HG03108 (cell line): ENCODE measurements at regions not wholly inside any gene's neighbourhood (a gene's known extent, or its start where the extent isn't known, plus 50 kb on each side); places are given as distances from the start of the nearest gene placed in this dataset.

Experiments used
- ATAC-seq: cut with Tn5 transposase; IDR thresholded peaks from one replicate; pipeline ENCODE4 v1.9.1; 2021; ENCODE audit warnings: moderate library complexity; ENCODE audit not compliant: unreplicated experiment

DNA sequence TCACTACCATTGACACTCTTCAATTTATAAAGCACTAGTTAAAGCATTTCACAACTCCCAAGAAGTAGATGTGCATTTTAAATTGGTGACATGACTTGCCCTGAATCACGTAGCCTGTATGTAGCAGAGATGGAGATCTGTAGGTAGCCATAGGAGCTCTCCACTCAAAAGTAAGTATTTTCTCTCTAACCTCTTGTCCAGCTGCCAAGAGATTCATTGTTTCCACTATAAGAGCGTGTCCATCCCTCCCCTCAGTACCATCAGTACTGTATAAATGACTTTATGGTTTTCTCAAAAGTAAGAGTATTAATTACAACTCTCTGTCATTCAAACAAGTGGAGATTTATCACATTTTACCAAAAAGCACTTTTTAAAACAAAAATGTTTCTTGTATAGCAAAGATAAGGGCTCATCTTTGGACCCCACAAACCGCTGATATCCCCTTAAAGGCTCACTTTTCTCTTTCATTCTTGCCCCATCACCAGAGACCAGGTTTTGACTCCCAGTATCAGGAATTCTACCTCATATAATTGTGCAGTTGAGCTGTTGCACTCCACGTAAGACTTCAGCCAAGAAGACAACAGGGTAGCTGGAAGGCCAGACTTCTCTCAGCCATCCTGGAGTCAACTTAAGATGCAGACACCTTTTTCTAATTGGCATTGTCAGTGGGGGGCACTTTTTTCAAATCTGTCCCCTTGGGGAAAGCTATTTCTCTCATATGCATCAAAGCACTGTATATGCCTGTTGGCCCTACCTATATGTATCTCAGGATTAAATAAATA is 78.0 kb upstream of the GALNT5 start:
- no peak for ATAC-seq

GRCh38 chr2:157180359-157180758 is 77.1 kb upstream of the GALNT5 start:
- no peak for ATAC-seq

DNA sequence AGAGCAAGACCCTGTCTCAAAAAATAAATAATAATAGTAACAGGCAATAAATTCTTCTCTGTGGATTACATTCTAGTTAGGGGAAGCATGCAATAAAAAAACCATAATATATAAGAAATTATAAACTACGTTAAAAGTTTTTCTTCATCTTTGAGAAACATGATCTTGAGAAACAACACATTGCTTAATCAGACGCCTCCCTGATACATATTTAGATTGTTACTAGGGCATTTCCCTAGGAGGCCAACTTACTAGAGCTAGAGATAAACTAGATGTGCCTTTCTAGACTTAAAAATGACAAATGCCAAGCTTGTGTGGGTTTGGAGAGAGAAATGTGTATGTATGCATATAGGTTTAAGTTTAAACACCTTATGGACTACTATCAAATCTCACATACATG is 76.3 kb upstream of the GALNT5 start:
- no peak for ATAC-seq

- no peak for ATAC-seq
Measured at GRCh38 chr2:157182204-157182709, 75.2 kb upstream of the GALNT5 start.

DNA sequence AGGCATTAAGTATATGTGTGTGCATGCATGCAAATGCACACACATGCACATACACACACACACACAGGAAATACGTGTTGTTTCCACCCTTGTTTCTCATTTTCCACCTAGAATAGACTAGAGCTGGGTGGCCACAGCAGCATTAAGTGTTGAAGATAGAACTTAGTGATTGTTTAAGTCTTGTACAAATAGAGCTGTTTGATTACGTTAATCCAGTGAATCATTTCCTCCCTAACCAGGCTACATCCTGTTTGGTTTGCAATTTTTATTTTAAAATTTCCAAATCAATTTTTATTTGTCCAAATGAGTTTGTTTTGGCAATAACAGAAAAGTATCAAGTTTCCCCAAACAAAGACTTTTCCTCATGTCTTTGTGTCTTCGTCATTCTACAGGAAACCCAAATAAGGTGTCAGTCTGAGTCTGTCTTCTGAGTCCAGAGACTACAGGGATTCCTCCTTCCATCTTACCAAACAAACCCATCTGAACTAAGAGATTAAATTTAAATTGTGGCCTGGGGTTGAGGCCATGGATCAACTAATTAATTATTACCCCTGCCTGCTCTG is 74.6 kb upstream of the GALNT5 start:
- ATAC-seq, result no peak

- no peak for ATAC-seq
Measured at GRCh38 chr2:157184161-157184895, 73.2 kb upstream of the GALNT5 start.

DNA sequence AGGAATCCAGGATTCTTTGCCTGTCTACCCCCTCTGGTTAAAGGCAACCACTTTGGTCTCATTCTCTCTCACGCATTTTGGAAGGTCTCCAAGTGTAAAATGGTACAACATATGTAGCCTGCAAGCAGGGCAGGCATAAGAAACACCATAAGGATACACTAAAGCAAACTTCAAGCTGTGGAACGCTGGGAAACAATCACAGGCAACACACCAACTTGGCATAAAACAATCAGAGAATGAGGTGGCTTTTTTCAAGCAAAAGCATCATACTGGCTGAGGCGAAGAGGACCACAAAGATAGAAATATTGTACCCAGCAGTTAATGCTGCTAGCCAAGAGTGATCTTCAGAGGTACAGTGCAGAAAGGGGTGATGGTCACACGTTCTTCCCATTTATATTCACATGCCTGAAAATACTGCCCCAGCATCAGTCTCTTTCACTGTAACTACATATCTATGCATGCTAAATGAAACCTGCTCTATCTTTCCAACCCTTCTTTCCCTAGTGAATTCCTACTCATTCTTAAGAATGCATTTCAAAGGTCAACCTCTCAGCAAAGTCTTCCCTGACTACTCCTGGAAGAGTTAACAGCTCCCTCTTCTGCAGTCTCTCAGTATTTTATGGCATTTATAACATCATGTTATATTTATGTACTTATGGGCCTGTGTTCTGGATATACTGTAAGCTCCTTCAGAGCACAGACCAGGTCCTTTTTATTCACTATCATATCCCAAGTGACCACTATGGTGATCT is 71.9 kb upstream of the GALNT5 start:
- ATAC-seq, result no peak

- no peak for ATAC-seq
Measured at GRCh38 chr2:157190151-157190550, 67.4 kb upstream of the GALNT5 start.

GRCh38 chr2:157191186-157191585 is 66.3 kb upstream of the GALNT5 start:
- ATAC-seq, result no peak

GRCh38 chr2:157192445-157193423 is 64.8 kb upstream of the GALNT5 start:
- ATAC-seq, result peak; percentile 97

- ATAC-seq, result no peak
Measured at GRCh38 chr2:157193461-157193860, 64.0 kb upstream of the GALNT5 start.

GRCh38 chr2:157194097-157194688 is 63.3 kb upstream of the GALNT5 start:
- no peak for ATAC-seq

- ATAC-seq, result no peak
Measured at GRCh38 chr2:157194844-157195243, 62.7 kb upstream of the GALNT5 start.

DNA sequence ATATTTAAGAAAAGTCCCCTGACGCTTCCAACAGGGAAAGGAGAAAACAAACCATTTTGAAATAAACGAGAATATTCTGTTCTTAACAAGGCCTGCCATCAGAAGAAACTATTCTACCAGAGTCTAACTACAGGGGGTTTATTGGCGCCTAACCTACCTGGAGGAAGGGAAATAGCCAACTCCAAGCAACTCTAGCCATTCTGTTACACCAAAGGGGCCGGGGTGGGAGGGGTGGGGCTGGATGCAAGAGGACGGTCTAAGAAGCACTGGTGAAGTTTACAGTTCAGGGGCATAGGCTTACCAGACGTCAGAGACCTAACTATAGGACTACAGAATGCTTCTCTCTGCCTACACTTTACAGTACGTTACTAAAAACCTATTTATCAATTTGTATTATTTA is 60.5 kb upstream of the GALNT5 start:
- no peak for ATAC-seq

DNA sequence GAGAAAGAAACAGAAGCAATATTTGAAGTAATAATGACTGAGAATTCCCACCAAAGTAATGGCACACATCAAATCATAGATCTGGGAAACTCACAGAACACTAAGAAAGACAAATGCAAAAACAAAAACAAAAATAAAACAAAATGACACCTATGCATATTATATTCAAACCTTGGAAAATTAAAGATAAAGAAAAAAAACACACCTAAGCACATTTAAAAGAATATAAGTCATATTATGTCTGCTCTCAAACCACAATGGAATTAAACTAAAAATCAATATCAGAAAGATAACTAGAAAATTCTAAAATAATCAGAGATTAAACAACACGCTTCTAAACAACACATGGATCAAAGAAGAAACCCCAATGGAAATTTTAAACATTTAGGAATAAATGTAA is 59.7 kb upstream of the GALNT5 start:
- no peak for ATAC-seq

- no peak for ATAC-seq
Measured at GRCh38 chr2:157203651-157204050, 53.9 kb upstream of the GALNT5 start.

DNA sequence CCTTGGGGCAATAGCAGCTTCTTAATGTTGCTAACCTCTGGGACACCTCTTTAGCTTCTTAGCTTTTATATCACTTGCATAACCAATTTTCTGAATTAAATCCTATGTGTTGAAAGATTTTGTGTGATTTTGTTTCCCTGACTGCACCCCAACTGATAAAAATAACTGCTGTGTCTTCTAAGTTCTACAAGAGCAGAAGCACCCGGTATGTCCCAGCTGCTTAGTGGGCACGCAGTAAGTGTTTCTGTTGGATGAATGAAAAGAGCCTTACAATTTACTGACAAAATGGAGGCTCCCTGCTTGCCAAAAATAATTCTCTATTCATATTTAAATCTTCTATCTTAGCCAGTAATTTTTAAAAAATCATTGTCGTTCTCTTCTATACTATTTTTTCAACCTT is 53.1 kb upstream of the GALNT5 start:
- ATAC-seq, result no peak

GRCh38 chr2:157206916-157207315 is 50.6 kb upstream of the GALNT5 start:
- no peak for ATAC-seq
